ENCODE measurements at regions not wholly inside any gene's neighbourhood (a gene's known extent, or its start where the extent isn't known, plus 50 kb on each side); places are given as distances from the start of the nearest gene placed in this dataset.

DNA sequence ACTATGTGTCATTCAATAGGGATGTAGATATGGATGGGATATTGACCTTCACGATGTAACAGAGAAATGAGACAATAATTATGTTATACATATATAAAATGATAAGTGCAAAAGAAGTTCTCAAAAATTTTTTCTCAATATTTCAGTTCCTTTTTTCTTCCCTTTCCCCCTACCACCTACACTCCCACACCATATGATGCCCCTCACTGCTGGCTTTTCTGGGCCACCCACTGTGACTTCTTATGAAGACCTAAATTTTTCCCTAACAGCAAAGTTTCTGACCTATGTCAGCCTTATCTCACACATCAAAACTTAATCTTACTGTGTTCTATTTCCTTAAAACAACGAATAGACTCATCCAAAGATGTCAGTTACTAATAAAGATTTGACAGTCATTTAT is 89.9 kb upstream of the MYLIP start:
- TF ChIP-seq, protein P1, sequence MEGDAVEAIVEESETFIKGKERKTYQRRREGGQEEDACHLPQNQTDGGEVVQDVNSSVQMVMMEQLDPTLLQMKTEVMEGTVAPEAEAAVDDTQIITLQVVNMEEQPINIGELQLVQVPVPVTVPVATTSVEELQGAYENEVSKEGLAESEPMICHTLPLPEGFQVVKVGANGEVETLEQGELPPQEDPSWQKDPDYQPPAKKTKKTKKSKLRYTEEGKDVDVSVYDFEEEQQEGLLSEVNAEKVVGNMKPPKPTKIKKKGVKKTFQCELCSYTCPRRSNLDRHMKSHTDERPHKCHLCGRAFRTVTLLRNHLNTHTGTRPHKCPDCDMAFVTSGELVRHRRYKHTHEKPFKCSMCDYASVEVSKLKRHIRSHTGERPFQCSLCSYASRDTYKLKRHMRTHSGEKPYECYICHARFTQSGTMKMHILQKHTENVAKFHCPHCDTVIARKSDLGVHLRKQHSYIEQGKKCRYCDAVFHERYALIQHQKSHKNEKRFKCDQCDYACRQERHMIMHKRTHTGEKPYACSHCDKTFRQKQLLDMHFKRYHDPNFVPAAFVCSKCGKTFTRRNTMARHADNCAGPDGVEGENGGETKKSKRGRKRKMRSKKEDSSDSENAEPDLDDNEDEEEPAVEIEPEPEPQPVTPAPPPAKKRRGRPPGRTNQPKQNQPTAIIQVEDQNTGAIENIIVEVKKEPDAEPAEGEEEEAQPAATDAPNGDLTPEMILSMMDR (IDR thresholded peaks at IDR 0.05) = no peak
- TF ChIP-seq EP300 (IDR thresholded peaks at IDR 0.05) (no peak), POLR2A (IDR thresholded peaks at IDR 0.05) (no peak)

All from ovary (tissue), 3 donors.